ENCODE measurements at regions not wholly inside any gene's neighbourhood (a gene's known extent, or its start where the extent isn't known, plus 50 kb on each side); places are given as distances from the start of the nearest gene placed in this dataset.

- H3K4me3 ChIP-seq (ENCODE audit: low read depth, low read length), result no peak overlapping the region
- no peak for TF ChIP-seq CTCF (IDR thresholded peaks at IDR 0.05; ENCODE audit: insufficient read depth, low read depth, low read length, missing control alignments)
- no peak for DNase-seq (ENCODE audit: low read depth)
Observed at GRCh38 chr6:169139179-169139971, 114.3 kb downstream of the THBS2 start.

DNA sequence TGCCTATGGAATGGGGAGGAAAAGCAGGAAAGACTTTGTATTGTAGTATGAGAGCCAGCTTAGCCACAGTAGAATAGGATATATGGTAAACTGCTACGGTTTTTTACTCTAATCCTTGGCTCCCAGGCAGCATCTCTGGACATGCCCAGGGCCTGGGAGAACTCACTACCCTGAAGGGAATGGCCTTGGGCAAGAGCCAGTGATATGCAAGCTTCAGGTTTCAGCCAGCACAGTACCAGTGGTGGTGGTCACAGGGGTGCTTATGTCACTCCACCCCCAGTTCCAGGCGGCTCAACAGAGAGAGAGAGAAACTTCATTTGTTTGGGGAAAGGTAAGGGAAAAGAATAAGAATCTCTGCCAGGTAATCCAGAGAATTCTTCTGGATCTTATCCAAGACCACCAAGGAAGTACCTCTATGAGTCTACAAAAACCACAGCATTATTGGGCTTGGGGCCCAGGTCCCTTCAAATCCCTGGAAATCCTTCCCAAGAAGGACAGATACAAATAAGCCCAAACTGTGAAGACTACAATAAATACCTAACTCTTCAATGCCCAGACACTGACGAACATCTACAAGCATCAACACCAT lies 121.2 kb downstream of the THBS2 start:
- TF ChIP-seq CTCF (IDR thresholded peaks at IDR 0.05; ENCODE audit: insufficient read depth, low read depth, low read length, missing control alignments), result no peak
- H3K4me3 ChIP-seq (ENCODE audit: low read depth, low read length), result no peak overlapping the region

GRCh38 chr6:169131390-169131789 lies 122.3 kb downstream of the THBS2 start:
- no peak for DNase-seq (ENCODE audit: low read depth)
- no peak for TF ChIP-seq CTCF (IDR thresholded peaks at IDR 0.05; ENCODE audit: insufficient read depth, low read depth, low read length, missing control alignments)

More for the DNA sequence above, 121.2 kb downstream of the THBS2 start:
- no peak for DNase-seq (ENCODE audit: low read depth)

GRCh38 chr6:169130113-169130512 lies 123.5 kb downstream of the THBS2 start:
- no peak for DNase-seq (ENCODE audit: low read depth)
- no peak for TF ChIP-seq CTCF (IDR thresholded peaks at IDR 0.05; ENCODE audit: insufficient read depth, low read depth, low read length, missing control alignments)
- H3K4me3 ChIP-seq (ENCODE audit: low read depth, low read length), result no peak overlapping the region

More at GRCh38 chr6:169131390-169131789, 122.3 kb downstream of the THBS2 start:
- no peak overlapping the region for H3K4me3 ChIP-seq (ENCODE audit: low read depth, low read length)

GRCh38 chr6:169121013-169121412 lies 132.6 kb downstream of the THBS2 start:
- H3K4me3 ChIP-seq (ENCODE audit: low read depth, low read length), result no peak overlapping the region
- TF ChIP-seq CTCF (IDR thresholded peaks at IDR 0.05; ENCODE audit: insufficient read depth, low read depth, low read length, missing control alignments), result no peak
- no peak for DNase-seq (ENCODE audit: low read depth)

DNA sequence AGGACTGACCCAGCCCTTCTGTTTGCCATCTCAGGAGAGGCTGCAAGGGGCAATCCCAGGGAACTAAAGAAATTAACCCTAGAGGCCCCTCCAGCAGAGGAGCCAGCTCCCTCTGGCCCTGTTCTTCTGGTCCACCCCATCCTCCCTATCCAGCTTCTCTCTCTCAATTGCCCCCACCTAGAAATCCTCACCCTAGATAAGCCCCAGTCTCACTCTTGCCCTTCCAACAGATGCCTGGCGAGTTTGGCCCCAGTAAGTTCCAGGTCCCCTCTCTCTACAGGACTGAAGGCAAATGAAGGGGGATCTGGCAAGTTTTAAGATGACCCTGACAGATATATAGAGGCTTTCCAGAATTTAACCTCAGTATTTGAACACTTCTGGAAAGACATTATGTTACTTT lies 134.0 kb downstream of the THBS2 start:
- no peak for TF ChIP-seq CTCF (IDR thresholded peaks at IDR 0.05; ENCODE audit: insufficient read depth, low read depth, low read length, missing control alignments)
- no peak overlapping the region for H3K4me3 ChIP-seq (ENCODE audit: low read depth, low read length)
- no peak for DNase-seq (ENCODE audit: low read depth)
